ENCODE measurements at regions not wholly inside any gene's neighbourhood (a gene's known extent, or its start where the extent isn't known, plus 50 kb on each side); places are given as distances from the start of the nearest gene placed in this dataset.
"Not testable (repeated sequence)": the region's sequence is repeated elsewhere in the genome, so short reads cannot be mapped to it uniquely, and the experiment has no call there.

GRCh38 chr11:23836981-23837380 lies 659.9 kb upstream of the LUZP2 start:
- DNase-seq = no peak
- Histone ChIP-seq H3K36me3 (replicated peaks; ENCODE audit: control insufficient read depth, insufficient read depth, low read length) (no peaks in the 10 kb centered on the region), H3K27me3 (ENCODE audit: control insufficient read depth, insufficient read depth, low read length) (no peaks in the 10 kb centered on the region), H3K4me3 (ENCODE audit: insufficient read depth, low read depth, low read length) (no peak overlapping the region)

- Histone ChIP-seq H3K4me3 (ENCODE audit: insufficient read depth, low read depth, low read length) (no peak overlapping the region), H3K27me3 (ENCODE audit: control insufficient read depth, insufficient read depth, low read length) (no peaks in the 10 kb centered on the region), H3K36me3 (replicated peaks; ENCODE audit: control insufficient read depth, insufficient read depth, low read length) (no peaks in the 10 kb centered on the region)
- no peak for DNase-seq
Measured at GRCh38 chr11:23840872-23841271, 656.0 kb upstream of the LUZP2 start.

GRCh38 chr11:23846902-23847422 lies 649.9 kb upstream of the LUZP2 start:
- no peak for DNase-seq
- Histone ChIP-seq H3K4me3 (ENCODE audit: insufficient read depth, low read depth, low read length) (no peak overlapping the region), H3K27me3 (ENCODE audit: control insufficient read depth, insufficient read depth, low read length) (no peaks in the 10 kb centered on the region), H3K36me3 (replicated peaks; ENCODE audit: control insufficient read depth, insufficient read depth, low read length) (no peaks in the 10 kb centered on the region)

- no peaks in the 10 kb centered on the region for H3K36me3 ChIP-seq (replicated peaks; ENCODE audit: control insufficient read depth, insufficient read depth, low read length)
- DNase-seq = no peak
- no peaks in the 10 kb centered on the region; the same call in 1 of the 2 replicates for H3K27me3 ChIP-seq (ENCODE audit: control insufficient read depth, insufficient read depth, low read length)
- no peak overlapping the region for H3K4me3 ChIP-seq (ENCODE audit: insufficient read depth, low read depth, low read length)
Measured at GRCh38 chr11:23851216-23851615, 645.6 kb upstream of the LUZP2 start.

GRCh38 chr11:23856654-23857053 lies 640.2 kb upstream of the LUZP2 start:
- no peak for DNase-seq
- Histone ChIP-seq H3K27me3 (ENCODE audit: control insufficient read depth, insufficient read depth, low read length) (no peaks in the 10 kb centered on the region; the same call in 1 of the 2 replicates), H3K36me3 (replicated peaks; ENCODE audit: control insufficient read depth, insufficient read depth, low read length) (no peaks in the 10 kb centered on the region), H3K4me3 (ENCODE audit: insufficient read depth, low read depth, low read length) (no peak overlapping the region)

- Histone ChIP-seq H3K4me3 (ENCODE audit: insufficient read depth, low read depth, low read length) (no peak overlapping the region), H3K36me3 (replicated peaks; ENCODE audit: control insufficient read depth, insufficient read depth, low read length) (no peaks in the 10 kb centered on the region), H3K27me3 (ENCODE audit: control insufficient read depth, insufficient read depth, low read length) (no peaks in the 10 kb centered on the region)
- no peak for DNase-seq
Measured at GRCh38 chr11:23859087-23859486, 637.8 kb upstream of the LUZP2 start.

- Histone ChIP-seq H3K36me3 (replicated peaks; ENCODE audit: control insufficient read depth, insufficient read depth, low read length) (no peaks in the 10 kb centered on the region), H3K27me3 (ENCODE audit: control insufficient read depth, insufficient read depth, low read length) (no peaks in the 10 kb centered on the region), H3K4me3 (ENCODE audit: insufficient read depth, low read depth, low read length) (no peak overlapping the region)
- no peak for DNase-seq
Measured at GRCh38 chr11:23861615-23862014, 635.2 kb upstream of the LUZP2 start.

- no peaks in the 10 kb centered on the region for H3K27me3 ChIP-seq (ENCODE audit: control insufficient read depth, insufficient read depth, low read length)
- H3K36me3 ChIP-seq (replicated peaks; ENCODE audit: control insufficient read depth, insufficient read depth, low read length) = no peaks in the 10 kb centered on the region
- no peak overlapping the region for H3K4me3 ChIP-seq (ENCODE audit: insufficient read depth, low read depth, low read length)
- no peak for DNase-seq
Measured at GRCh38 chr11:23865341-23865975, 631.4 kb upstream of the LUZP2 start.

- Histone ChIP-seq H3K27me3 (ENCODE audit: control insufficient read depth, insufficient read depth, low read length) (no peaks in the 10 kb centered on the region), H3K36me3 (replicated peaks; ENCODE audit: control insufficient read depth, insufficient read depth, low read length) (no peaks in the 10 kb centered on the region), H3K4me3 (ENCODE audit: insufficient read depth, low read depth, low read length) (no peak overlapping the region)
- no peak for DNase-seq
Measured at GRCh38 chr11:23866641-23867040, 630.2 kb upstream of the LUZP2 start.

GRCh38 chr11:23869671-23870070 lies 627.2 kb upstream of the LUZP2 start:
- no peak for DNase-seq
- Histone ChIP-seq H3K36me3 (replicated peaks; ENCODE audit: control insufficient read depth, insufficient read depth, low read length) (no peaks in the 10 kb centered on the region), H3K4me3 (ENCODE audit: insufficient read depth, low read depth, low read length) (no peak overlapping the region), H3K27me3 (ENCODE audit: control insufficient read depth, insufficient read depth, low read length) (no peaks in the 10 kb centered on the region)

- no peak for DNase-seq
- H3K27me3 ChIP-seq (ENCODE audit: control insufficient read depth, insufficient read depth, low read length) = no peaks in the 10 kb centered on the region
- H3K36me3 ChIP-seq (replicated peaks; ENCODE audit: control insufficient read depth, insufficient read depth, low read length) = no peaks in the 10 kb centered on the region
- H3K4me3 ChIP-seq (ENCODE audit: insufficient read depth, low read depth, low read length) = no peak overlapping the region
Measured at GRCh38 chr11:23873406-23873805, 623.4 kb upstream of the LUZP2 start.

- H3K27me3 ChIP-seq (ENCODE audit: control insufficient read depth, insufficient read depth, low read length) = no peaks in the 10 kb centered on the region
- DNase-seq = no peak
- H3K36me3 ChIP-seq (replicated peaks; ENCODE audit: control insufficient read depth, insufficient read depth, low read length) = no peaks in the 10 kb centered on the region
- H3K4me3 ChIP-seq (ENCODE audit: insufficient read depth, low read depth, low read length) = no peak overlapping the region
Measured at GRCh38 chr11:23875176-23875850, 621.5 kb upstream of the LUZP2 start.

- not testable (repeated sequence) for H3K27me3 ChIP-seq (ENCODE audit: control insufficient read depth, insufficient read depth, low read length); H3K36me3 ChIP-seq (replicated peaks; ENCODE audit: control insufficient read depth, insufficient read depth, low read length); H3K4me3 ChIP-seq (ENCODE audit: insufficient read depth, low read depth, low read length); DNase-seq
Measured at GRCh38 chr11:23883426-23884048, 613.3 kb upstream of the LUZP2 start.

GRCh38 chr11:23884341-23884740 lies 612.5 kb upstream of the LUZP2 start:
- H3K4me3 ChIP-seq (ENCODE audit: insufficient read depth, low read depth, low read length) = no peak overlapping the region
- no peaks in the 10 kb centered on the region for H3K27me3 ChIP-seq (ENCODE audit: control insufficient read depth, insufficient read depth, low read length)
- DNase-seq = no peak
- no peaks in the 10 kb centered on the region for H3K36me3 ChIP-seq (replicated peaks; ENCODE audit: control insufficient read depth, insufficient read depth, low read length)

- Histone ChIP-seq H3K4me3 (ENCODE audit: insufficient read depth, low read depth, low read length) (no peak overlapping the region), H3K27me3 (ENCODE audit: control insufficient read depth, insufficient read depth, low read length) (no peaks in the 10 kb centered on the region), H3K36me3 (replicated peaks; ENCODE audit: control insufficient read depth, insufficient read depth, low read length) (no peaks in the 10 kb centered on the region)
- DNase-seq = no peak
Measured at GRCh38 chr11:23885801-23886200, 611.1 kb upstream of the LUZP2 start.

Measured in H7 (cell line).